ENCODE measurements at regions not wholly inside any gene's neighbourhood (a gene's known extent, or its start where the extent isn't known, plus 50 kb on each side); places are given as distances from the start of the nearest gene placed in this dataset.
A peak's percentile ranks its signal among the peaks of the same experiment; 100 is the strongest.

DNA sequence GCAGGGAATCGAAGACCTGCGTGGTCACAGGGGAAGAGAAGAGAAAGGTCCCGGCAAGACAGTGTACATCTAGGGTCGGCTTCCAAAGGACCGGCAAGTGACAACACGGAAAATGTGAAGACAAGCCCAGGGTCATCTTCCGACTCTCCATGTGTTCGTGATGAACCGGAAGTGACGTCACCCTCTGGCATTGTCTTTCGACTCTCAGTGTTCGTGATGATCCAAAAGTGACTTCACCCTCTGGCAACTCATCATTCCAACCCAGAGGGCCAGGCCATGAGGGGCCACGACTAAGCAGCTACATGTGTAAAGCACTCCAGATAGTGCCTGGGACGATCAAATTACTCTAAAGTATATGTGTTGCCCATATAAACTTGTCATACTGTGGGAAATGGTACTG lies 290.8 kb downstream of the THBS2 start:
- no peak for DNase-seq (ENCODE audit: extremely low spot score)
- POLR2A ChIA-PET = no interaction called here
- CTCF ChIA-PET = no interaction called here
- TF ChIP-seq, protein P1, sequence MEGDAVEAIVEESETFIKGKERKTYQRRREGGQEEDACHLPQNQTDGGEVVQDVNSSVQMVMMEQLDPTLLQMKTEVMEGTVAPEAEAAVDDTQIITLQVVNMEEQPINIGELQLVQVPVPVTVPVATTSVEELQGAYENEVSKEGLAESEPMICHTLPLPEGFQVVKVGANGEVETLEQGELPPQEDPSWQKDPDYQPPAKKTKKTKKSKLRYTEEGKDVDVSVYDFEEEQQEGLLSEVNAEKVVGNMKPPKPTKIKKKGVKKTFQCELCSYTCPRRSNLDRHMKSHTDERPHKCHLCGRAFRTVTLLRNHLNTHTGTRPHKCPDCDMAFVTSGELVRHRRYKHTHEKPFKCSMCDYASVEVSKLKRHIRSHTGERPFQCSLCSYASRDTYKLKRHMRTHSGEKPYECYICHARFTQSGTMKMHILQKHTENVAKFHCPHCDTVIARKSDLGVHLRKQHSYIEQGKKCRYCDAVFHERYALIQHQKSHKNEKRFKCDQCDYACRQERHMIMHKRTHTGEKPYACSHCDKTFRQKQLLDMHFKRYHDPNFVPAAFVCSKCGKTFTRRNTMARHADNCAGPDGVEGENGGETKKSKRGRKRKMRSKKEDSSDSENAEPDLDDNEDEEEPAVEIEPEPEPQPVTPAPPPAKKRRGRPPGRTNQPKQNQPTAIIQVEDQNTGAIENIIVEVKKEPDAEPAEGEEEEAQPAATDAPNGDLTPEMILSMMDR (IDR thresholded peaks at IDR 0.05; ENCODE audit: control extremely low read depth, extremely low read depth, low read depth, missing control alignments) = no peak

GRCh38 chr6:168961264-168961656 lies 292.4 kb downstream of the THBS2 start:
- TF ChIP-seq, protein P1 (IDR thresholded peaks at IDR 0.05; ENCODE audit: control extremely low read depth, extremely low read depth, low read depth, missing control alignments) = no peak

DNA sequence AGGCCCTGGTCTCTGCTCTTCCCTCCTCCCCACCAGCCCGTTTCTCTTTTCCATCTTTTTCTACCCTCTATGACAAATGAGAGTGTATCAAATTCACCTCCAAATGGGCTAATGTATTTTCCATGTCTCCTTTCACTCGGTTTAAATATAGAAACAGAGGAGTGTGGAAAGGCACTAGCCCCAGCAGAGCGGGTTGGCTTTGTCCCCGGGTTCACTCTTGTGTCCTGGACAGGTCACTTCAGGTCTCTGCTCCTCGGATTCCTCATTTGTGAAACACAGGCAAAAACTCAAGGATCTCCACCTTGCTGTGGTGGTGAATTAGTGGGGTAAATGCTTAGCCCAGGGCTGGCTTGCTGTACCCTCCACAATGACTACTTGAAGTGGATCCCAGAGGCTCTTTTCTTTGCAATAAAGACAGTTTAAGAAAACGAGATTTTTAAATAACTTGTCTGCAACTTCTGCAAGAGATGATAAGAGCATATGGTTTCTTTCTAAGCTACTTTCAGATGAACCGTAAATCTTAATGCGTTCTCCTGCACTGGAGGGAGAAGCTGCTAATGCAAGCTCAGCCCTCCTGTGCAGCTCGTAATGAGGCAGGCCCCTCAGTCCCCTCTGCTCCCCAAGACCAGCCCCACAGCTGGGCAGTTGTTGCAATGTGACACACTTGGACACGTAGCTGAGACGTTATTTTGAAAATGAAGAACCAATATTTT lies 292.9 kb downstream of the THBS2 start:
- CTCF ChIA-PET = interaction anchor here (1.8 kb wide), 1 partner anchor 1570 kb away, joined by 5 read pairs; no protein-coding TSS in a partner anchor
- TF ChIP-seq, protein P1 (IDR thresholded peaks at IDR 0.05; ENCODE audit: control extremely low read depth, extremely low read depth, low read depth, missing control alignments) = no peak
- POLR2A ChIA-PET = no interaction called here
- no peak for DNase-seq (ENCODE audit: extremely low spot score)

More at GRCh38 chr6:168961264-168961656, 292.4 kb downstream of the THBS2 start:
- POLR2A ChIA-PET = no interaction called here
- DNase-seq (ENCODE audit: extremely low spot score) = no peak
- CTCF ChIA-PET = no interaction called here

DNA sequence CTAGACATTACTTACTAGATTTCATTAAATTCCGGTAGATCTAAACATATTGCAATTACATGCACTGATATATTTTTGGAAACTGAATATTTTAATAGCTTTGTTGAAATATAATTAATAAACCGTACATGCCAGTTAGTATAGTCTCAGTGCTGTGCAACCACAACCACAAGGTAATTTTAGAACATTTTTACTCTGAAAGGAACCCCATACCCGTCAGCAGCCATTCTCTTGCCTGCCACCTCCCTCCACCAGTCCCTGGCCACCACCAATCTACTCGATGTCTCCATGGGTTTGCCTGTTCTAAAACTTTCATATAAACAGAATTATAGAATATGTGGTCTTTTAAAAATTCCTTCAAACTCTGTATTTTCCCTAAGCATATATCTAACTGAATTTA lies 293.9 kb downstream of the THBS2 start:
- CTCF ChIA-PET = interaction anchor here (1.8 kb wide), 1 partner anchor 1571 kb away, joined by 5 read pairs; no protein-coding TSS in a partner anchor
- TF ChIP-seq, protein P1 (IDR thresholded peaks at IDR 0.05; ENCODE audit: control extremely low read depth, extremely low read depth, low read depth, missing control alignments) = no peak
- POLR2A ChIA-PET = no interaction called here
- no peak for DNase-seq (ENCODE audit: extremely low spot score)

GRCh38 chr6:168956884-168957730 lies 296.5 kb downstream of the THBS2 start:
- ChIA-PET POLR2A (no interaction called here), CTCF (interaction anchor here (0.9 to 1.6 kb wide), 8 partner anchors 8 to 1575 kb away, joined by 3 to 5 read pairs (median 4); no protein-coding TSS in a partner anchor)
- TF ChIP-seq, protein P1 (IDR thresholded peaks at IDR 0.05; ENCODE audit: control extremely low read depth, extremely low read depth, low read depth, missing control alignments) = peak; percentile 74
- peak; percentile 51 for DNase-seq (ENCODE audit: extremely low spot score)

DNA sequence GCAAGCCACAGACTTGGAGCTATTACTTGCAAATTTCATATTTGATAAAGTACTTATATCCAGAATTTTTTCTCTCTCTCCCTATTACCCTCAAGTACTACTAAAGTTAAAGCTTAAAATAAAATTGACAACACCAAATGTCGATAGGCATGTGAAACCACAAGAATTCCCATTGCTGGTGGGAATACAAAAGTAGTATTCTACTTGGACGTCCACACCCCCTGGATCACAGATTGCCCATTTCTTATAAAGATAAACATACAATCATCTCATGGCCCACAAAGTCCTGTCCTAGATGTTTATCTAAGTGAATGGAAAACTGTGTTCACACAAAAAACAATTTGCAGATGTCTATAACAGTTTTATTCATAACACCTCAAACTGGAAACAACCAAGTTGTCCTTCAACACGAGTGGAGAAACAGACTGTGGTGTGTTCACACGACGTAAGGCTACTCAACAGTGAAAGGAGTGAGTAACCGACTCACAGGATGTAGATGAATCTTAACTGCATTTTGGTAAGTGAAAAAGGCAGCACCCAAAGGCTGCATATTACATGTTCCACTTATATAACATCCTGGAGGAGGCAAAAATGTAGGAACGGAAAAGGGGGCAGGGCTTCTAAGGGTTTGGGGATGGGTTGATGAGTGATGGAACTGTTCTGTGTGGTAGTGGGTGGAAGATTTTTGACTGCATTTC lies 297.4 kb downstream of the THBS2 start:
- ChIA-PET CTCF (interaction anchor here (0.6 to 1.6 kb wide), 5 partner anchors 9 to 1576 kb away, joined by 3 to 5 read pairs (median 3); no protein-coding TSS in a partner anchor), POLR2A (no interaction called here)
- DNase-seq (ENCODE audit: extremely low spot score) = no peak
- TF ChIP-seq, protein P1 (IDR thresholded peaks at IDR 0.05; ENCODE audit: control extremely low read depth, extremely low read depth, low read depth, missing control alignments) = no peak

All from GM10248 (cell line).